Bone marrow (tissue), 2 donors: ENCODE measurements at regions not wholly inside any gene's neighbourhood (a gene's known extent, or its start where the extent isn't known, plus 50 kb on each side); places are given as distances from the start of the nearest gene placed in this dataset.

Experiments
- DNase-seq, 2 donors: peaks; one replicate each; lab custom pipeline; 2025; lab: John Stamatoyannopoulos, UW

DNA sequence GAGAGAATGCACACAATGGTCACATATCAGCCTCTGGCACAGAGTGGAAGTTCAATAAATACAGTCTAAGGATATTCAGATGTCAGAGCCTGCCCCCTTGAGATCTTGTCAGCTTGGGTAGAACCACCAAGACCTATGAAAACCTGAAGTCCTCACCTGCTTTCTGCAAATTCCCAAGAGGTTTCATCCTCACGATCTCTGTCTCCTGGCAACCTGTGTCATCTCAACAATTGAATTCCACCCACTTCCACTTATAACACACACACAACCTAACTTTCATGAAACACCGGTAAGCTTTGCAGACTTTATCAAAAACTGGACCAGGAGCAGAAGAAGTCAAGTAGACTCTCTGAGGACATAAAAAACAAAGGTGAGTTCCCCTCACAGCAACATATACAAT, 151.6 kb upstream of the SLC30A5 start:
- no peak for DNase-seq

DNA sequence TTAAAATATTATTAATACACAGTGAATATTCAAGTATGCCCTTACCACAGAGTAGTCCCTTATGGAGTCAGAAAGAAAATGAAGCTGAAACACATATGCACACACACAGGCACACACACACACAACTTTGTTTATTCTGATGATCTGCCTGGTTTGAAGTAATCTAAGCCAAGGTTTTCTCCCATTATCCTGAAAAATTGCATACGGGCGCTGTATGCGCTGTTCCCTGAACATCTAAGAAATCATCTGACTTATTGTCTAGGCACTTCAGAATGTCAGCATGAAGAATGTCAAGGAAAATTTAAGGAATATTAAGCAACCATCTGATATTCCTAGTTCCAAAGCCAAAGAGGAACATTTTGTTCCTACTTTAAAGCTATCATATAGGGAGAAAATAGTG, 147.1 kb upstream of the SLC30A5 start:
- DNase-seq, result no peak

DNA sequence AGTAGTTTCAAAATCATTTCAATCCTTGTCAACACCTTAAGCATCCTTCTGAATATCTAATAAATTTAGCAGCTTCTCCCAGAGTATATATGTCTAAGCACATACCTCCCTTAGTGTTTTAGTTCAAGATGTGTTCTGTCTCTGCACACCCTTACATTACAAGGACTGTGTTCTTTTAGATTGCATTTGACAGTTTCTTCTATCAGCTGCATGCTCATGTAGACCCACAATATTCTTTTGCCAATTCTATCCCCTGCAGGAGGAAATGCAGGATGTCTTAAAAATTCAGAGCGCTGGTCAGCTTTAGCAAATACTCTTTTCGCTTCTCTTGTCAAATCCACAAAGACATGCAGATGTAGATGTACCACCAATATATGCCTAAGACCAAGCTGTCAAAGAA, 145.8 kb upstream of the SLC30A5 start:
- no peak for DNase-seq

DNA sequence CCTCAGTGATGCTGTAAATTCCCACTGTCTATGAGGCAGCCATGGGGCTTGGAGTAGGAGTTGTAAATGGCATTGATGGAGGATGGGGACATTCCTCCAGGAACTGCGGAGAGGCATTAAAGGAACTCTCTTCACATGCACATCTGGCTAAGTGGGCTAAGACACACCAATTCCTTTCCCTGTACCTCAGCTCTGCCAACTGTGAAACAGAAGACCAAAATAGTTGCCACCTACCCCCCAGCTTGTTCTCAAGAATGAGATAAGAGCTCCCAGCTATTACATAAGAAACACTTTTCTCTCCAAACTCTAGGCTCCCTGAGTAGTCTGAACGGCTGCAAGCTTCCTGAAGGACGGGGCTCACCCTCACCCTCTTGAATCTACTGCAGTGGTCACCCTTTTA, 144.6 kb upstream of the SLC30A5 start:
- DNase-seq, result no peak

DNA sequence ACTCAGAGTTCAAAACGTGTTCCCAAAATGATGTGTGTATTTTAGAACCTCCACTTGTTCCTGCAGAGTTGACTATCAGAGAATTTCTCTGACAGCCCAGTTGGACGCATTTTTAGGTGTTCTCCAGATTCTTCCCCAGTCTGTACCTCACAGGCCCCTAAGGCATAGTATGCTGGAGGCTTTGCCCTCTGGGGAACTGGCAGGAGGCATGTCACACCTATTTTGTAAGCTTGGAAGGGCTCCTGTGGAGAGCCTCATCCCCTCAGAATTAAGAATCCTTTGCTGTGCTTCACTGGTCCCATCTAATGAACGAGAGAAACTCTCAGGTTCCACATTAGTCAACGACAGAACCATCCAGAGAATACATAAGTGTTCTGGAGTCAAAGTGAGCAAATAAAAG, 144.1 kb upstream of the SLC30A5 start:
- no peak for DNase-seq

DNA sequence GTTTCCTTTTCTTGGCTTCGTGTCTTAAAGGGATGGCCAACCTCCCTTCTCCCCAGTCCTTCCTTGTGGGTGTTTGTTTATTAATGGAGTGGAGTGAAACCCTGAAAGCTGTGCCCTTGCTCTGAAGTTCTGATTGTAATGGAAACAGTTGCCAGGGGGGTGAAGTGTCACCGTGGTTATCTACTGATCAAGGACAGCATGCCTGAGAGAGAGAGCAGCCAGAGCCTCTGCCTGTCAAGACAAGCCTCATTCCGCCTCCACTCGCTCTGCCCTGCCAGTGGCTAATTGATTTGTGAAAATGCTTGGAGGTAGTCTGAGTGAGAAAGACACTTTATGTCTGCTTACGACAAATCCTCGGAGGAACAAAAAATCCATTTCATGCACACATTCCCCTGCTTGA, 143.7 kb upstream of the SLC30A5 start:
- no peak for DNase-seq

DNA sequence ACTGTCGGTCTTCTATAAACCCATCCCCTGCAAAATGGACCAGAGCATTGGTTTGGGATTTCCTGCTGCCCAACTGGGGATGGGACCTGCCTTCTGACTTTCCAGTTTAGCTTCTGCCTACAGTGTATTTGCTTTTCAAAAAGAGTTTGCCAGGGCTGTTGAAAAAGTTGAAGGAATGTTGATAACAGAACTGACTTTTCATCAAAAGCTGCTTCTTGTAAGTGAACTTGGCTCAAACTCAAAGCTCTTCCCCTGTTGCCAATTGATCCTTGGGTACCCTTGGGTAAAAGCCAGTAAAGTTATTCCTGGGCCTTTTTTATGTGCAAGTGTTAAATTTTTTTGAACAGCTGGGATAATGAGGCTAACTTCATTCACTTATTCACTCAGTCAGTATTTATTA, 142.9 kb upstream of the SLC30A5 start:
- DNase-seq, result no peak

DNA sequence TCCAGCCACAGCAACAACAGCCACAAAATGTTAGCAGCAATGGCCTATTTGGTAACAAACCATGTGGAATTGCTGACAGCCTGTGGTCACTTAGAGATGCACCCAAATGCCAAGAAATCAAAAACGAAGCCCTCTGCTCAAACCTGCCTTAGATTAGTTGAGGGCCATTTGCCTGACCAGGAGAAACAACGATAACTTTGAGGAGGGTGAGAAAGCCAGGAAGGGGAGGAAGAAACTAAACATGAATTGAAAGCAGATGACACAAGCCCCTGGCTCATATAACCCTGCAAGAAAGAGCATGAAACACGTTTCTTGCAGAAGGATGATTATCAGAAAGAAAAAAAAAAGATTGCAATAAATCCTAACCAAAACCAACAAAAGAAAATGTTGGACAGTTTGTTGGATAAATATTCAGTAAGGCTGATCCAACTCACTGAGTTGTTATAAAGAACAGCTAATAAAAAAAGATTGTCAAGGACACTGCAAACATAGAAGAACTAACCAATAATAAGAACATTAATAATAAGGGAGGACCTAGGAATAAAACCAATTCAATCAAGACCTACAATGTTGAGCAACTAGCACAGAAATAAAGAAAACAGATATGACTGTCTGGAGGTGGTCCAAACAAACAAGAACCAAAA, 140.5 kb upstream of the SLC30A5 start:
- DNase-seq, result no peak

DNA sequence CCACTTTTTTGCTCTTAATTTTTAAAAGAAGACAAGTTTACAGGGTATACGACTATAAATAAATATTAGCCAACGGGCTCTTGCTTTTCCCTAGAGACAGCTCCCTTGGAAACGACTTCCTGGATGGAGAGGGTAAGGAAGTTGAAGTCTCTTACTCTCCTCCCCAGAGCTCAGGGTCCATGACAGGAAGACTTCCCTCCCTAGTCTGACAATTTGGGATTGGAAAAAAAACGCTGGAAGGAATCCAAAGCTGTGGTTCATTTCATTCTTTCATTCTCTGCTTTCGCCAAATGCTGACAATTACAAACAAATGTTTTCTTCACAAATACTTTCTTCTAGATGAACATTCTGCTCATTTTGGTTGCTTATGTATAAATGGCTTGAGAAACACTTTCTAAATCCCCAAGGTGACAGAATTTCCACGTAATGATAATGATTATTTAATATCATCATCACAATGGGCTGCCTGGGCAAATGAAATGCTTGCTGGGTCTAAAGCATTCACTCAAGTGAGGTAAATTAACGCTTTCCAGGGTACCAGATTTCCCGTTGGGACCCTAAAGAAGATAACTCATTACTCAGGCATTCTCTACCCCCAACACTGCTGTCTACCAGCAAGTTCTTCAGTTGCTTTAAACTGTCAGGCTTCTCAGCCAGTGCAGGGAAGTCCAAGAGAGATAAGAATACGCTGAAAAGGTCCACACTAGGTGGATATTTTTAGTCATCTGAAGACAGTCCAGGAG, 139.8 kb upstream of the SLC30A5 start:
- no peak for DNase-seq

DNA sequence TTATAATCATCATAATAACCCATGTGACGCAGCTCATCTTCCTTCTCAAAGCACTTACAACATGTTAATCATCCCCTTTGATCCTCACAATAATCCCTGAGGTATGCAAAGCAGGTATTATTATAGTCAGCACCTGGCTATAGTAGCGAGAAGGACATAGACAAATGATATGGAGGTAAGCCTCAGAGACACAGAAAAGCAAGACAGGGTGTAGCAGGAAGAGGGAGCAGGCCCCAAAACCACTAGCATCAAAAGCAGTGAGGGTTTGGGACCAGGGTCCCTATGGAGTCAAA, 139.2 kb upstream of the SLC30A5 start:
- no peak for DNase-seq

DNA sequence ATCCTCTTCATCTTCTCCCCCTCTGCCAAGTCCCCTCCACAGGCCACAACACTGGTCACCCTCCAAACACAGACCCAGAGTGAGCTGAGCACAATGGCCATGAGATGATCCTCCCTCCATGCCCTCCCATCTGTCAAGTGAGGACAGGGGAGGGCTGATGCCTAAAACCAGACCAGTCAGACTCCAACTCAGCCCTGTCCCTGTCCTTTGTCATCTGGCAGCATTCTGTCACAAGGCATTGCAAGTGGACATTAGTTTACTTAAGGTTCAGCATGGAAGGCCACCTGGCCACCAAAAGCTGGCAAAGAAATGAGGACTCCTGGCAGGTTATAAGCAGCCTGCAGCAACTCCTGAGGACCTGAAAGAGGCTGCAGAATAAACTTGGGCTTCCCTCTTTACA, 136.2 kb upstream of the SLC30A5 start:
- no peak for DNase-seq

DNA sequence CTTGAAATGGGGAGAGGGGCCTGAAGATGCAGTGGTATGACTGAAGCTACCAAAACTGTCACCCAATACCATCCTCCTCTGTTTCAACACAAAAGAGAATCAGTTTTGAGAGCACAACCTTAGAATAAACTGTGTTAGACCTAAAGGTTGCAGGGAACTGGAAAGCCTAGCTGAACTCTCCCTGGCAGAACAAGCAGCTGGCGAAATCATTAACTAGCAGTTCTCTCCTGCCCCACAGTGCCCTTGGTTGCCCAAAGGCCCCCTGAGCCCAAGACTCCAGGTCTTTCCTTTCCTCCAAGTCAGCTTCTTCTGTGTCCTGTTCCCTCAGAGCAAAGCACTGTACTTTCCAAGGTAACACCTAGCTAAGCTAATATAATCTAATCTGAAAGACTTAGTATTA, 135.4 kb upstream of the SLC30A5 start:
- DNase-seq, result no peak

DNA sequence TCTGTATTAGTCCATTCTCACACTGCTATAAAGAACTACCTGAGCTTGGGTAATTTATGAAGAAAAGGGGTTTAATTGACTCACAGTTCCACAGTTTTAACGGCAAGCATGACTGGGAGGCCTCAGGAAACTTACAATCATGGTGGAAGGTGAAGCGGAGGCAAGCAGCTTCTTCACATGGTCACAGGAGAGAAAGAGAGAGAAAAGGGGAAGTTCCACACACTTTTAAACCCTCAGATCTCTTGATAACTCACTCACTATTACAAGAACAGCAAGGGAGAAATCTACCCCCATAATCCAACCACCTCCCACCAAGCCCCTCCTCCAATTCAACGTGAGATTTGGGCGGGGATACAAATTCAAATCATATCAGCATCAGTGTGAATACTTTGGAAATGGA, 133.4 kb upstream of the SLC30A5 start:
- peak in 1 of 2 donors; percentile 60 for DNase-seq

DNA sequence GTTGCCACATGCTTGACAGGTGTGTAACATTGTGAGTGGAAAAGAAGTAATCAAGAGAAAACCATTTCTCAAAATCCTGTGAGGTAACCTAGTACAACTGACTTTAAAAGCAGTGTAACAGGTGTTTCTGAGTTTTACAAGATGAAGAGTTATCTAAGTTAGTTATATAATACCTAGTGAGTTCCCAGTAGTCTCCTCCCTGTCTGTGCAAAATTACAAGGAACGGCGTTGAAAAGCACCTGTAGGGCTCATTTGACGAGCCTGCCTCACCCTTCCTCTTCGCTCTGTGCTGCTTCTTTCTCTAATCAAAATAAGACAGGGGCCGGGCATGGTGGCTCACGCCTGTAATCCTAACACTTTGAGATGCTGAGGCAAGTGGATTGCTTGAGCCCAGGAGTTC, 132.9 kb upstream of the SLC30A5 start:
- no peak for DNase-seq

DNA sequence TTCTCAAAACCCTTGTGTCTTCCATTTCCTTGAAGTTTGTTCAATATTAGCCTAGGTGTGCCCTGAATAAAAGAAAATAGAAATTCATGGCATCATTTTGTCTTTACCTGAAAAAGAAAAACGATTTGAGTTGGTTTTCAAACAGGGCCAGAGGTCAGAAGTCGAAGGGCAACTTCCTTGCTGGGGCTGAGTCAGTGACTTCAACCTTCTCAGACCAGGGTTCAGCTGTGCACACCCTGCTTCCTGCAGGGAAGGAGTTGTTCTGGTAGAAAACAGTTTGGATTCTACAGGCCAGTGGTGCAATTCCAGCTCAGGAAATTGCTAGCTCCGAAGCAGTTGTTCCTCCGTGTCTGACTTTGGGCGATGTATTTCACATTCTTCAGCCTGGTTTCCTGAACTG, 132.1 kb upstream of the SLC30A5 start:
- no peak for DNase-seq

DNA sequence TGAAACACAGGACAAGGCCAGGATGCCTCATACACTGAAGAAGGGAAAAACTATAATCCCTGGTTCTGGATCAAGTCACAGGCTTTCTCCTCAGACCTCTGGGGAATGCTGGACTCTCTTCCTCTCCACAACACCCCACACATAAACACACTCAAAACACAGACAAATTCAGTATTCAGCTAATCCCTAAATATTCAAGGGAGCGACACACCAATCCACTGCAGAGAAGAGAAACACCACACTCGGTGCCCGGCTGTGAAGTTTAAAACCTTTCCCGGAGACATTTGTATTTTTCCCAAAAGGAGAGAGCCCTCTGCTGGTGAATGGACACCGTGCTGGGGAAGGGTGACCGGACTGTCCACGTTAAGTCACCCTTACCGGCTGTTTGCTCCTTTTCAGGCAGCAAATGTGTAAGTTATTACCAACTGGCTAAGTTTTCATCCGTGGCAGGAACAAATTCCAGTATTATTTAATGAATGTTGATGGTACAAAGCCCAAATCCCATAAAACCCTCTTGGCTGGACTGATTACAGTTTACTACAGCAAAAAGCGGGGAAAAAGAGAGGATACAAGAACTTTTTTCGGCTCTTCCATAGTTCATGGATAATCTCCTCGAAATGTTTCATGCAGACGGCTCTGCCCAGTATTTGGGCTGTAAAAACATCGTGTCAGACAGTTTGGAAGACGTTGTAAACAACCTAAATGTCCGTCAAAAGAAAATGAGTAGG, 130.9 kb upstream of the SLC30A5 start:
- DNase-seq, result peak in 1 of 2 donors; percentile 3

DNA sequence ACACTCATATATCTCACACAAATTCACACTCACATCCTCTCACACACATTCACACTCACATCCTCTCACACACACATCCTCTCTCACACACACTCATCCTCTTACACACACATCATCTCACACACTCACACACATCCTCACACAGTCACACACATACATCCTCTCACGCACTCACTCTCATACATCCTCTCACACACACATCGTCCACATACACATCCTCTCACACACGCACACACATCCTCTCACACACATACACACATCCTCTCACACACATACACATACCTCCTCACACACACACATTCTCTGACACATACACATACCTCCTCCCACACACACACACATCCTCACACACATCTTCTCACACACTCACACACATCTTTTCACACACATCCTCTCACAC, 129.1 kb upstream of the SLC30A5 start:
- no peak for DNase-seq

DNA sequence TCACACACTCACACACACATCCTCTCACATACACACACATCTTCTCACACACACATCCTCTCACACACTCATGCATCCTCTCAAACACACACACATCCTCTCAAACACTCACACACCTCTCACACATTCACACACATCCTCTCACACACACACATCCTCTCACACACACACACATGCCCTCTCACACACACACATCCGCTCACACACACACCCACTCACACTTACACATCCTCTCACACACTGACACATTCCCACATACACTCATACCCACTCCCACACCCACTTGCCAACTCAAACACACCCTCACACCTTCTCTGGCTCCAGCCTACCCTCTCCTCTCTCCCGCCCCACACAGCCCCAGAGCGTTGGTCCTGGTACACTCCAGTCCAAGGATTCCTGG, 127.9 kb upstream of the SLC30A5 start:
- DNase-seq, result no peak

DNA sequence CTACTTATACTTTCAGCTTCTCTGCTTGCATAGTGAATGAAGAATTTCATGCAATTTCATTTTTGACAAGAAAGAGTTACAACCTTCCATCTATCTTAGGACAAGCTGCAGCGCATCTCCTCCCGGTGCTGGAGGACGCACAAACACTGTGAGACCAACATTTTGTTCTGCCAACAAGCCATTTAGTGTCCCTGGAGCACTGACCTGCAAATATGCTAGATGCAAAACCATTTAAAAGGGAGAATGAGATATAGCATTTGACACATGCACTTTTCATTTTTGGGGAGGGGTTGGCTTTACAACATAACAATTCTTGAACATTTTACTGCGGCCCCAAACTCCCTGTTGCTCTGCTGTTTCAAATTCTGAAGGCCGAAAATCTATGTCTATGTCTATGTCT, 127.2 kb upstream of the SLC30A5 start:
- no peak for DNase-seq

DNA sequence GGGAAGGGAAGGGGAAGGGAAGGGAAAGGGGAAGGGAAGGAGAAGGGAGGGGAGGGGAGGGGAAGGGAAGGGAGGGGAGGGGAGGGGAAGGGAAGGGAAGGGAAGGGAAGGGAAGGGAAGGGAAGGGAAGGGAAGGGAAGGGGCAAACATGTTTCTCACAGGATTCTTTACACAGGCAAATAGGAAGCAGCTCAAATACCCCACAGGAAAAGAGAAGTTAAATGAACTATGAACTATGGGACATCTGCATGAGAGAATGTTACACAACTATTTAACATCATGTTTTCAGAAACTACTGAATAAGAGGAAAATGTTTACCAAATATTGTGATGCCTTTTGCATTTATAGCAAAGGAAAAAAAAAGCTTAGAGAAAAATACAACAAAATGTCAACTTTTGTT, 125.4 kb upstream of the SLC30A5 start:
- no peak for DNase-seq

DNA sequence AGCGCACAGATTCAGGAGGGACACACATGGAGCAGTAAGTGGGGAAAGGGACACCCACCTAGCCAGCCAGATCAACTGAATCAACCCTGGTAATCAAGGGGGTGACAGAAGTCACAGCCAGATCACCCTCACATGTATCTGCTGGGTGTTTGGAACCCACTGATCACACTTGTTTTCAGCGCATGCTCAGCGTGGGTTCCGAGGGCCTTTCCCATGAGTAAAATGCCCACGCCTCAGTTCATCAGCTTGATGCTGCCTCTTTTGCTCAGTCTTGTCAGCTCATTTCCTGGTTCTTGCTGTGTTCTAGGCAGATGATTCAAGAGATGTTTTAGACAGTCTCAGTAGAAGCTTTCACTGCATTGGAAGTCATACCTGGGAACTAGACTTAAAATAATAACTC, 123.2 kb upstream of the SLC30A5 start:
- DNase-seq, result no peak

DNA sequence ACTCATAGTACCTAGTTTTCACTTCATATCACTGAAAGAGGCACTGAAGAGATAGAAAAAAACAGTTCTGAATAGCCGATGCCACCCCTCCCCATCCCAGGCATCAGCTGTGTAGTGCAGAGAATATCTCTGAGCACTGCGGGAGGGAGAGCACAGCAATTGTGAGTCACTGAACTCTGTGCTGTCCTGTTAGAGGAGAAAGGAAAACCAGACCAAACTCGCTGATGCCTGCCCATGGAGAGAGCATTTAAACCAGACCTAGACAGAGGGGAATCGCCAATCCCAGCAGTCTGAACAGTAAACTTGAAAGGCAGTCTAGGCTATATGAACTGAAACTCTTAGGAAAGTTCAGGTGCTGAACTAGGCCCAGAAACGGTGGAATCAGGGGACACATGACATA, 120.1 kb upstream of the SLC30A5 start:
- DNase-seq, result no peak

DNA sequence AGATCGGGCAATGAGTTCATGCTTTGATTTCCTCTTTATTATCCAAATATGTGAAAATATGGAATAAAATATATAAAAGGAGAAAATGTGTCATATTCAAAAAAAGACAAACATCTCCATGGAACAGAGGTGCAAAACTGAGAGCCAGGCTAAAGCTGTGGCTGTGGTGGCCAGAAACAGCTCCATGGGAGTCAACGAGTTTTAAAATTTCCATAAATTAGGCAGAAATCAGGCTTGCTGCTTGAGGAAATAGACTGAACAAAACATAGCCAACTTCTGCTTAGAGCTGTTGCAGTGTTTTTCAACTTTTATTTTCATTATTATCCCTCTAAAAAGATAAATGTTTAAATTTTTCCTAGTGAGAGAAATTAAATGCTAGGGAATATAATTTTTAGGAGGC, 110.8 kb upstream of the SLC30A5 start:
- DNase-seq, result no peak

DNA sequence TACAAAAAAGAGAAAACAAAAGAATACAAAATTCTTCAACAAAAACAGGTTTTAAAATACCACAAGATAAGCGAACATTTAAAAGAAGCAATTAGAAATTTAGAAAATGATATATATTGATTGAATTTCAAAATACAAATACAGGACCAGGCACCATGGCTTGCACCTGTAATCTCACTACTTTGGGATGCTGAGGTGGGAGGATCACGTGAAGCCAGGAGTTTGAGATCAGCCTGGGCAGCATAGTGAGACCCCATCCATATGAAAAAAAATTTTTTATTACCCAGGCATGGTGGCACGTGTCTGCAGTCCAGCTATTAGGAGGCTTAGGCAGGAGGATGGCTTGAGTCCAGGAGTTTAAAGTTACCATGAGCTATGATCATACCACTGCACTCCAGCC, 109.9 kb upstream of the SLC30A5 start:
- DNase-seq, result no peak
